HL-60 (cell line): ENCODE measurements at regions not wholly inside any gene's neighbourhood (a gene's known extent, or its start where the extent isn't known, plus 50 kb on each side); places are given as distances from the start of the nearest gene placed in this dataset.
"Not testable (repeated sequence)": the region's sequence is repeated elsewhere in the genome, so short reads cannot be mapped to it uniquely, and the experiment has no call there.

Experiments
- DNase-seq, 2 experiments: peaks; one replicate each; pipeline ENCODE4 v3.0.0-alpha.2; 2010 to 2020; ENCODE audit warnings: low read depth in 1 of 2, low spot score in 1 of 2
- H3K27ac ChIP-seq: fragments of 250-450 bp; sonication (Bioruptor Pico); replicated peaks from 2 replicates; pipeline ENCODE4 v1.5.1; 2020; ENCODE audit warnings: mild to moderate bottlenecking, moderate library complexity
- H3K27me3 ChIP-seq: fragments of 250-450 bp; sonication (Bioruptor Pico); 2 replicates; pipeline ENCODE4 v1.5.1; 2021; ENCODE audit warnings: mild to moderate bottlenecking, moderate library complexity; ENCODE audit not compliant: insufficient read depth, poor library complexity, severe bottlenecking
- H3K4me3 ChIP-seq: replicated peaks from 2 replicates; pipeline ENCODE4 v1.5.1; 2011; ENCODE audit warnings: mild to moderate bottlenecking, control low read depth, low read length; ENCODE audit not compliant: insufficient read depth
- CTCF ChIP-seq: IDR thresholded peaks from one replicate; pipeline ENCODE4 v1.5.1; 2011; ENCODE audit warnings: low read length, control low read depth, inconsistent platforms; ENCODE audit not compliant: insufficient read depth
- GABPA ChIP-seq: IDR thresholded peaks from 2 replicates; pipeline ENCODE4 v1.6.1; 2012; ENCODE audit warnings: low read depth
- POLR2AphosphoS5 ChIP-seq: IDR thresholded peaks from 2 replicates; pipeline ENCODE4 v1.6.1; 2012; ENCODE audit warnings: low read depth
- REST ChIP-seq: IDR thresholded peaks from 2 replicates; pipeline ENCODE4 v1.6.1; 2012; ENCODE audit warnings: low read depth; ENCODE audit not compliant: insufficient replicate concordance
- SPI1 ChIP-seq: IDR thresholded peaks from 2 replicates; pipeline ENCODE4 v1.6.1; 2012; ENCODE audit warnings: low read depth, mild to moderate bottlenecking, borderline replicate concordance

GRCh38 chr11:98069147-98069546 lies 951.6 kb upstream of the CNTN5 start:
- DNase-seq, H3K27ac ChIP-seq, H3K27me3 ChIP-seq, H3K4me3 ChIP-seq: not testable (repeated sequence)

- DNase-seq, result no peak
Observed at GRCh38 chr11:98069861-98070260, 950.9 kb upstream of the CNTN5 start.

GRCh38 chr11:98090861-98091505 lies 929.8 kb upstream of the CNTN5 start:
- Histone ChIP-seq H3K27me3 (no peaks in the 10 kb centered on the region), H3K4me3 (no peak overlapping the region), H3K27ac (no peak overlapping the region)
- no peak for DNase-seq
- no peak for TF ChIP-seq POLR2AphosphoS5
- no peak for TF ChIP-seq SPI1
- no peak for TF ChIP-seq REST
- TF ChIP-seq GABPA, result no peak
- no peak for TF ChIP-seq CTCF

More at GRCh38 chr11:98069861-98070260, 950.9 kb upstream of the CNTN5 start:
- no peak overlapping the region for H3K4me3 ChIP-seq
- no peak overlapping the region for H3K27ac ChIP-seq
- TF ChIP-seq CTCF (no peak), GABPA (no peak), SPI1 (no peak)
- no peaks in the 10 kb centered on the region for H3K27me3 ChIP-seq

- no peak overlapping the region for H3K4me3 ChIP-seq
- DNase-seq, result no peak
- H3K27me3 ChIP-seq, result no peaks in the 10 kb centered on the region
- no peak overlapping the region for H3K27ac ChIP-seq
- TF ChIP-seq SPI1 (no peak), CTCF (no peak)
Observed at GRCh38 chr11:98099371-98099770, 921.4 kb upstream of the CNTN5 start.

GRCh38 chr11:98100689-98101088 lies 920.1 kb upstream of the CNTN5 start:
- TF ChIP-seq GABPA (no peak), CTCF (no peak), SPI1 (no peak), REST (no peak), POLR2AphosphoS5 (no peak)
- no peaks in the 10 kb centered on the region for H3K27me3 ChIP-seq
- H3K27ac ChIP-seq, result no peak overlapping the region
- DNase-seq, result no peak
- no peak overlapping the region for H3K4me3 ChIP-seq
